ENCODE measurements at regions not wholly inside any gene's neighbourhood (a gene's known extent, or its start where the extent isn't known, plus 50 kb on each side); places are given as distances from the start of the nearest gene placed in this dataset.

DNA sequence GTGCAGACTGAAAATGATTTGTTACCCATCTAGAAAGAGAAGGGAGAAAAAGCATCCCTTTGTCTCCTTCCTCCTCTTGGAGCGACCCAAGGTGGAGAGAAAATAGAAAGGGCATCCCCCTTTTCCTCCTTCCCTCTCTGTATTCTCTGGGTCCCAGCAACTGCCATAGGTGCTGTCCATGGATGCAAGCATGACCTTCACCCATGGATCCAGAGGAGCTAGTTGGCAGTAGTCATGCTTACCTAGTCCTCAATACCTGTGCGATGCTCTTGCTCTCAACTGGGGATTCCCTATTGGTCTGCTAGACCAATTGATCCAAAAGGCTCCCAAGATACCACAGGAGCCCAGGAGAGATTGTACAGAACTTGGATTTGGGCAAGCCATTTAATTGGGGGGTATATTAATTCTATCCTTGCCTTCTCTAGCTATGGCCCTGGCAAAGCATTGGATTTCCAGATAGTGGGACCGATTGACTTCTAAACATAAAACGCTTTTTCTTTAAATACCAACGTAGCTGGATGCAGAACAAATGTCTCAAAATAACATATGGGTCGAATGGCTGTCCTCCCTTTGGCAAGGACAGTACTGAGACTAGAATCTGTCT lies 547.8 kb upstream of the IGFBP3 start:
- DNase-seq: peak in 1 of 6 experiments; percentile 1

DNA sequence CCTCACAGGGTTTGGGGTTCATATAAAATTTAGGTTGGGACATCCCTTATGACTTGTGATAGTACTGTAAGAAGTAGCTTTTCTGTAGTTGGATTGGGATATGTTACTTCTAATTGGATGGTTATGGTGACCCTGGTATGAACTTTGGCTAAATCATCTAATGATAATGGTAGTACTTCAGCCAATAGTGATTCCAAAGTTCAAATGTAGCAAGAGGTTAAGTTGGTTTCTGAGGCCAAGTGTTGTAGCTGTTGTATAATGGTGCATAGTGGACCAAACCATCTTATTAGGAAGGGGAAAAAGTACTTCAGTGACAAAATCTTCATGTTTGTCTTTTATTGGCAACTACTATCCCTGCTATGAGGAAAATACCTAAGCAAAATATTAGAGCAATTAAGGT lies 542.1 kb upstream of the IGFBP3 start:
- DNase-seq: no peak

DNA sequence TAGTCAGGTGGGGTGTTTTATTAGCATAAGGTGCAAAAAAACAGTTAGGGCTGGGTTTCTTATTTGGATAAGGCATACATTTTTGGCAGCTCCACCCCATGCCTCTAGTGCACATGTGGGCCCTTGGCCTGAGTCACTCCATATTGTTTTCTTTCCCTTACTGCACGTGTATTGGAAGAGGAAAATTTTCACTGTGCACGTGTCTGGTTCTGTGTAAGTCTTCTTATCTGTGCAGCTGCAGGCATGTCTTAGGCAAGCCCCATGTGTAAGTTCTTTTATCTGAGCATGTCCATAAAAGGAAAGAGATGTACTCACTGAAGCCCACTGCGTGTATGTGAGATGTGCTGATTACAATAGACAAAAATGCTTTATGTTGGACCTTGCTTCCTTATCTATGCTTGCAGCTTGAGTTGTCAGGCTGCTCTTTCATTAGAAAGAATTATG lies 540.3 kb upstream of the IGFBP3 start:
- DNase-seq: no peak

DNA sequence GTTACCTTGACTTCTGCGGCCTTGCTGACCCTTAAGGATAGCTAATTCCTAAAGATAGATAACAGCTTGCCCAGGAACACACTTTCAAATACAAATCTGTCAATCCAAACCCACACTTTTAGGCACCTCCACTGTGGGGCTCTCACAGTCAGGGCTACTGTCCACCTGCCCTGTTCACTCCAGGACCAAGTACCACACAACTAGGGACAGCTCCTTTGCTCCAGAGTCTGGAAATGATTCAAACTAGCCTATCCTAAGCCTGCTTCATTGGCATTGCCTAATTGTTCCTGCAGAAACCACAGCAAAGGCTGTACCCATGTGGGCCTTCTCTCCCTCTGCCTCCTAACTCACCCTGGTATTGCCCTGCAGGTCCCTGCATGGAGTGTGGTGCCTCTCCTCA lies 538.9 kb upstream of the IGFBP3 start:
- no peak for DNase-seq

DNA sequence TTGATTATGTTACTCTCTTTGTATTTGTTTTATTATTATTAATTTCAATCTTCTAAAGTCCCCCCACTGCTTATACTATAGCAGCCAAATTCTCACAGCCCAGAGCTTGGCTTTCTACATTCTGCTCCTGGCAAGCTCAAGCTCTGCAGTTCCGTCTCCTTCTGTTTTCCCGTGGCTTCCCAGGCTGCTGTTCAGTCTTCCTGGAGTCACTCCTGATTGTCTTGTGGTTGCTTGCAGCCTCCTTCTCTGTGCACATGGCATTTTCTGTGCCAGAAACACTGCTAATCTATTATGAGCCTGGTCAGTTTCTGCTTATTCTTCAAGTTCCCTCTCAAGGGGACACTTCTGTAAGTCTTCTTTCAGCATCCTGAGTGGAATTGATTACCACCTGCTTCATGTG lies 533.7 kb upstream of the IGFBP3 start:
- DNase-seq: no peak

DNA sequence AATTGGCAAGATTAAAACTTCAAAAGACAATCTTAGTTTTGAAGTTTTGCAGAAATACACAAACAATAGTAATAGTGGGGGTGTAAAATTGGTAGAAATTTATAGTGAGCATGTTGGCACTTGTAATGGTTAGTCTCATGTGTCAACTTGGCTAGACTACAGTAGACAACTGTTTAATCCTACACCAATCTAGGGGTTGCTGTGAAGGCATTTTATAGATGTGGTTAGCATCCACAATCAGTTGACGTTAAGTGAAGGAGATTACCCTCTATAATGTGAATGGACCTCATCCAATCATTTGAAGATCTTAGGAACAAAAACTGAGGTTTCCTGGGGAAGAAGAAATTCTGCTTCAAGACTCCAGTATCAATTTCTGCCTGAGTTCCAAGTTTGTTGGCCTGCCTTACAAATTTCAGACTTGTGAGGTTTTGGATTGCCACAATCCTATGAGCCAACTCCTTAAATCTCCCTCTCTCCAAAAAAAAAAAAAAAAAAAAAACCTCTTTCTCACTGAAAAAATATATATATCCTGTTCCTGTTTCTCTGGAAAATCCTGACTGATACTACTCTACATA lies 531.6 kb upstream of the IGFBP3 start:
- DNase-seq: no peak

DNA sequence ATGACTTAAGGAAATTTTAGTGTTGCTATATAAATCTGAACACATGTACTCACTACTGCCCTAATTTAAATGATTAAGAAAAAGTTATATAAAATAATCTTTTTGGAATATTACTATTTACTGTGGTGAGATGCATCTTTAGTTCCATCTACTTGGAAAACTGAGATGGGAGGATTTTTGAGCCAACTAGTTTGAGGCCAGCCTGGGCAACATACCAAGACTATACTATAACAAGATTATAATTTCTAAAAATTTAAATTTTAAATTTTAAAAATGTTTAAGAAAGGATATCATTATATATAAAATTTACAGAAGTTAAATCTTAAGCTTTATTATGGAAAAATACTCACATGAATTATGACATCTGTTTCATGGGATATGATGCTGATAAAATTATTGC lies 530.8 kb upstream of the IGFBP3 start:
- DNase-seq: no peak

DNA sequence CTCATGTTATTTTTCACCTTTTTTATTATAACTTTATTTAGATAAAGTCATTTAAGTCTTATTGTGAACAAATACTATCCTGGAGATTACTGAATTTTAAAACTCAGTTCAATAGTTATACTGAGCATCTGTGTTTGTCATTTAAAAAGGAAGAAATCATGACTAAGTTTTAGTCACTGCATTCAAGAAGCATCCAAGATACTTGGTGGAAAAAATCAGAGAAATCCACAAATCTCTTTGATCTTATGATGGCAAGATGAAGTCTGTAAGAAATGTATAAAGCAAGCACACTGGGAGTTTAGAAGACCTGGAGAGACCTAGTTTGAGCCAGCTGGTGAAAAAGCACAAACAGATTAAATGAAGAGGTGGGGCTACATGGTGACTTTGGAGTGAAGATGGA lies 529.8 kb upstream of the IGFBP3 start:
- no peak for DNase-seq

DNA sequence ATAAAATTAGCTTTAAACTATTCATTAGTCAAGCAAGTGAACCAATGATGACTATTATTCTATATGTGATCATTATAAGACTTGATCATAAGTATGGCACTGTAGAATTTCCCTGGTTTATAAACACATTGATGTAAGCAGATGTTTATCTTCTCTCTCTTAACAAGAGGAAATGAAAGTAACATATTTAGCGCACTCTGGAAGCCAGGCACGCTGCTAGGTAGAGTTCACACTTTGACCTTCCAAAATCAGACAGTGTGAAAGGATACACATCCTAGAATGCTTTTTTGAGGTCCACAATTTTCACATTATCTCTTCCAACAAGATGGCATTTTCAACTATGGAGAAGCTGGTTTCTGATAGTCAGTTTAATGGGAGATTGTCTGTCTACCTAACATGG lies 529.4 kb upstream of the IGFBP3 start:
- DNase-seq: no peak

DNA sequence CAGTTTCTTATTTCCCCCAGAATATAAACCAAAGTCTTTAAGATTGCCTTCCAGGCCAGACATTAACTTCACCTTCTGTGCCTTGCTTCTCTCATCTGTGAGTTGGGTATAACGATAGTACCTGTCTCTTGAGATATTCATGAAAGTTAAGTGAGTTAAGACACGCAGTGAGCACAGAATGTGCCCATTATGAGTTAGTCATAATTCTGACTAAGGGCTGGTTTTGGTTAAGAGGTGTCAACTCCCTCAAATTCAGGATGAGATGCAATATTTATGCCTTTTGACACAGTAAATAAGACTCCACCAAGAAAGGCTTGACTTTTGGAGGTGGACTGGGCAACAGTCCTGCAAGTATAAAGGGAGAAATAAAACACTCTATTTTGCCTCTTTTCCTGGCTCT lies 528.7 kb upstream of the IGFBP3 start:
- DNase-seq: no peak

DNA sequence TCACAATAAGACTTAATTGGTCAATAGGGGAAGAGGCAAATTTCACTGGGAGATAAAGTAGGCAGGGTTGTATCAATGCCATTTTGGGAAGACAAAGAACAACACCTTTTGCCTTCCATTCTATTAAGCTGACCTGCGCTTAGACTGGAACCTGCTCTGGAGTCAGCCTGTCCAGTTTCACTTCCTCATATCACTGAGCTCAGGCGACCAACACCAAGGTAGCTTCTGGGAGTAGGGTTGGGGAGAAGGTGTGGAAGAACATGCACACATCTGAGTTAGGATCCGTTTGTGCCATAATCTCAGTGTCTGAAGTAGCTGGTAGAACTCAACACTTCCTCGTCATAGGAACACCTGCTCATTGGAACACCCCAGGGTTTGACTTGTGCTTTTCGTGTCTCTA lies 527.4 kb upstream of the IGFBP3 start:
- DNase-seq: no peak

DNA sequence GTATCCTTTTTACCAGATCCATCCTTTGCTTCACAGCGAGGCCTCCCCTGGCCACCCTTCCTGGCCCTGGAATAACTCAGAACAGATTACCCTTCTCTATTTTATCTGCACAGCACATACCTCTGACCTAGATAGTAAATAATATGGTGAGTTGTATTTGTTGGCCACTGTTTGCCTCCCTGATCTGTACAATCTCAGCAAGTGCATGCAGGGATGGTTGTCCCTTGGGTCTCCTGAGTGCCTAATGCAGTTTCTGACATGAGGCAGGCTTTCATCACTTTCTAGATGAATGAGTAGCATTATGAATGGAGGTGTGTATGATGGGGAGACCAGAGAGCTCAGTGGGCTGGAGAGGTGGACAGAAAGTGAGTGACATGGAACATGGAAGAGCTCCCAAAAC lies 525.1 kb upstream of the IGFBP3 start:
- DNase-seq: no peak

DNA sequence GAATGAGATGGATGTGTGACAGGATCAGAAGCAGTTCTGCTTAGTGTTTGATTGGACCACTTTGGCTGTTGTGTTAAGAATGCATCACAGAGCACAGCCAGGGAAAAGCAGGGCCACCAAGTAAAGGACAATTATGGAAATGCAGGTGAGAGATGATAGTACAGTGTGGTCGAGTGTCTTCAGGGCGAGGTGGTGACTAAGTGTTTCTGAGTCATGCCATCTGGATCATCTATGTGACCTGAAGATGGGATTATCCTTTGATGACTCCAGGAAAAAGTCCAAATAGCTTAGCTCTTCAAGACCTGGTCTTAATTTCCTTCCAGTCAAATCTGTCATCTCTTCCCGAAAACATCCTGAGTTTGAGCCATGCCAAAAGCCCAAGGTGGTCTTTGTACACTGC lies 523.2 kb upstream of the IGFBP3 start:
- no peak for DNase-seq

DNA sequence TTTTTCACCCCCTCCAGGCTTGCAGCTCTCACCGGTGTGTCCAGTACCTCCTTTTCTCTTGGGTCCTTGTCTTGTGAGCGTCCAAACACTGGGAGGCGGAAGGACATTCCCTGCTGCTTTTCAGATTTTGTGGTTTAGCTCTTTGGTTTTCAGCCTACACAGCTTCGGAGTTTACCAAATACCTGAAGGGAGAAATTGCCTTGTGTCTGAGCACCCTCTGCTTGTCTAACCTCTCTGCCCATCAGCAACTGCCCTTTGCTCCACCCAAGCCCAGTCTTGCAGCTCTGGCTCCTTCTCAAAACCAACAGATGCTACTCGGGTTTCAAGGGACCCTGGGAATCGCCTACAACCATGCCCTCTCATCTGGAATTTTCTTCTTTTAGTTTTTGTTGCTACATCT lies 519.1 kb upstream of the IGFBP3 start:
- no peak for DNase-seq

DNA sequence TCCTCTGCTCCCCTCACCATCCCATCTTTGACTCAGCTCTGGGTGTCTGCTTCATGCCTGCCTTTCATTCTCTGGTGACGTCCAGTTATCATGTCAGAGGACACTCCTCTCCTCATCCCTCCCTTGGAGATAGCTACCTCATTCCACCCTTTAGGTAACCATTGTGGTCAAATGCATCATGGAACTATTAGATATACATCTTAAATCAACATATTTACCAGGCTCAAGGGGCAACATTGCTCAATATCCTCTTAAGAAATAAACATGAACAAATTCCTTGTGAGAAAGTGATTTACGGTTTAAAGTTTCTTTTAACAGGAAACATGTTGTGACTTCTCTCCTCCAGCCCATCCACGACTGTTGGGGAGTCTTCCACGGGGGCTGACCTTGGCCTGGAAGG lies 511.6 kb upstream of the IGFBP3 start:
- DNase-seq: no peak

DNA sequence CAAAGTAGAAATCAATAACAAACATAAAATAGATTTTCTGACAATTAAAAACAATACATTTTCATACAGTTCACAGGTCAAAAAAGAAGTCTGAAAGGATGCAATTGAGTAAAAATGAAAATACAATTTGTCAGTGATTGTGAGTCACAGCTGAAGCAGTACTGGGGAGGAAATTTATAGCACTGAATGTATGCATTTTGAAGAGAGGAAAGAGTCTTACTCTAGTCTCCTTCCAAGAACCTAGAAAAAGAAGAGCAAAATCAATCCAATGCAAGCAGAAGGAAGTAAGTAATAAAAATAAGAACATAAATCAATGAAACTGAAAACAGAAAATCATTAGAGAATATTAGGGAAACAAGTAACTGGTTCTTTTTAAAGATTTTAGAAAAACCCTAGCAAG lies 507.2 kb upstream of the IGFBP3 start:
- DNase-seq: no peak

DNA sequence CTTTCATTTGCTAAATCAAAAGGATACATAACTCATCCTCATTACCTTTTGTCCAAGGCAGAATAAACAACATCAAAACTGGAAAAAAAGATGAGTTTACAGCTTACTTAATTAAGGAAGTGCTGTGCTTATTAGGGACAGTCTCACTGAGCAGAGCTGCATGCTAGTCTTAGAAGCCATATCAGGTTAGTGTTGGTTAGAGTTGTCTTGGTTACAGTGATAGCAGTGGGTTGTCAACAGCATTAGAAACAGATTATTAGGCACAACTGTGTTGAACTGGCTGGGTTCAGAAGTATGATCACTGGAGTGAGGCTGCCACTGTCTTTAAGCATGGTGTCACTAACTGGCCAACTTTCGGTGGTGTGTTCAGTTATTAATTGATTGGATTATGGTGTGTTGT lies 503.9 kb upstream of the IGFBP3 start:
- DNase-seq: no peak

DNA sequence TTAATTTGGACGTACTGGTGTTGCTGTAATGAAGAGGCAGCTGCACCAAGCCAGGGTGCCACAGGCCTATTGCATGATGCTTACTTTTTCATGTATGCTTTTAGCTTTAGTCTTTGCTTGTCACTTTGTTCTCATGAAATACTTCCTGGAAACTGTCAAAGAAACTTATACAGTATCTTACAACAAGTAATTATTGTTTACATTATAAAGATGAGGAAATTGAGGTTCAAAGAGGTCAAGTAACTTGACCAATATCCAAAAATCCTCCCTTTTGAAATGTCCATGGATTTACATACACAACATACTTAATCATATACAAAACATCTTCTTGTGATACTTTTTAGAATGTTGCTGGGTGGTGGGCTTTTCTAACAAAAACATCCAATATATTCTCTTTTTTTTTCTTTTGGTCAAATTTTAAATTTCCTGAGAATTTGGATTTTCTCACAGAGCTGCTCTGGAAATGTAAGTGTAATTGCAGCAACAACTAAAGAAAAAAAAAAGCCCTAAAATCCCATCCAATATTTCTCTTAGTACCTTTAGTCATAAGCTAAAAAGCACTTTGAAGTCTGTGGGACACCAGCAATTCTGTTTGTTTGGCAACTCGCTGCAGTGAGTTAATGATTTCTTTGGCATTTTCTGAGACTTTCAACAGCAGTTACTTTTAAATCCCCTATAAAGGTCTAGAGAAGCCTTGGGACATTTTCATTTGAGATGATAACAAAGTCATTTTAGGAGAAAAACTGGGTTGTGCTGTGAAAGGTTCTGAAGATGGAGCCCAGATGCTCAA lies 500.6 kb upstream of the IGFBP3 start:
- no peak for DNase-seq

DNA sequence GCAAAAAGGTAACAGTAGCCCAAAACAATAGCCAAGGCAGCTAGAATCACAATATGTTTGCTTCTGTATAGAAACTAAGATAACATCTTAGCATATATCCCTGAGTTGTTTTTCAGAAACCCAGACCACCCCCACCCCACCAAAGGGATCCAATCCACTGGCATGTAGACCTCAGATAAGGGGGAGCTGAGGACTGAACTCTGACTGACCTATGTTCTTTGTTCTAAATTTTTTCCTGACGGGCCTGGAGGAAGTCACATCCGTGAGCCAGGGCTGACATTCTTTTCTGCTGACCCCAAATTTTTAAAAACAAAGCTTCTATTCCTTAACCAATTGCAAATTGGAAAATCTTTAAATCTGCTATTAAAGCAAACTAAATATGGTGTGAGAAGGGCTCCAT lies 493.9 kb upstream of the IGFBP3 start:
- DNase-seq: no peak

DNA sequence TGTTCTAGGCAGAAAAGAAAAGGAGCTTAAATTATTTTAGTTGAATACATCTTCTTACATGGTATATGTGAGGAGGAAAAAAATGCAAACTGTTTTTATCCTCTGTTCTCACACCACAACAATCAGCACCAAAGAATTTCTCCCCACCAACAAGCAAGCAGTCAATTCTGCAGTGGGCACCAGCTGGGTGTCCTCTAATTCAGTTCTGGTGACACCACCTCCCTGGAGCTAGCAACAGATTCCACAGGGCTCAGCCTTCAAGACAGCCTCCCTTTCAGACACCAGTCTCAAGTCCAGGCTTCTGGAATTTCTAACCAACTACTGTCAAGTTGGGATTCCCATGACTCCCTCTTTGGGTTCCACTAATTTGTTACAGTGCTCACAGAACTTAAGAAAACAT lies 490.2 kb upstream of the IGFBP3 start:
- no peak for DNase-seq

DNA sequence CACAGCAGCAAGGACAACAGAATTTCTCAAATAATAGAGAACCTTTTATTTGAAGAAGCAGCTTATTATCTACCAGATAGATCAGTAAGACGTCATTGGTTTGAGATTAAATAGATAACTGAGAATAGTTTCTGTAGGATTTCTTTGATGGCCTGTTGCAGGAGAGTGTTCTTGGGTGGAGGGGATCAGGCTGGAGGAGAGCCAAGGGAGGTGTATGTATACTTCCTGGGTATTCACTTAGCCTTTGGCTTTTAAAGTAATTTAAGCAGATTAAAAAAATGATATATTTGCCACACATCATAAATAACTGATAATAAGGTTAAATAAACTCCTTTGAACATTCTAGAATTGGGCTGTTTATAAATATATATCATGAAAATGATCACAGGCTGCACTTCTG lies 486.1 kb upstream of the IGFBP3 start:
- no peak for DNase-seq

DNA sequence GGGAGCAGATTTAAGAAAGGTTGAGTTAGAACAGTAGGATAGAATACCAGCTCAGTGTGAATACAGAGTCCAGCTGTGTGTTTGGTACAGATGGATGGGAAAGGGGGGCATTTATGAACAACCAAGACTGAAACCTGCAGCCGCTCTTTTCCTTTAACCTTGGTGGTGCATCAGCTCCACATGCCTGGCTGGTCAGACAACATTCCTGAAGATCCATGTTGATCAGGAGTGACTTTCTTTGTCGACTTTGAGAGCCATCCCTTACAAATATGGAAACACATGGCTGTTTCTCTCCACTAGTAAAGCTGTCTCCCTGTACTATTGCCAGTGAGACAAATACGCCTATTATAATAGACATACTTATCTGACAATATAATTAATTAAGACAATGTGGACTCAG lies 476.5 kb upstream of the IGFBP3 start:
- DNase-seq: no peak

DNA sequence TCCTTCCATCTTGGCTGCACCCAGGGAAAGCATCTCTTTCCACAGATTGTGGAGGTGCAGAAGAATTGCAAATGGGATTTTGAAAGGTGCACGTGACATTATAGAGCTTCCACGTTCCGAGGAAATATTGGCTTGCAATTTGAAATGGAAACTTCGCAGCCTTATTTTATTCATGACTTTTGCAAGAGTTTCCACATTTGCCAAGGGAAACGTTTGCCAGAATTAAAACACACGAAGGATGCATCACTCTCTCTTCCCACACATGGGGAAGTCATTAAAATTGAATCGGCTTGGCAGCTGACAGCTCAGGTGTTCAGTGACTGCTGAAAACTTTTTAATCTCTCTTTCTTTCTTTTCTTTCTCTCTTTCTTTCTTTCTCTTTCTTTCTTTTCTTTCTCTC lies 475.4 kb upstream of the IGFBP3 start:
- no peak for DNase-seq

DNA sequence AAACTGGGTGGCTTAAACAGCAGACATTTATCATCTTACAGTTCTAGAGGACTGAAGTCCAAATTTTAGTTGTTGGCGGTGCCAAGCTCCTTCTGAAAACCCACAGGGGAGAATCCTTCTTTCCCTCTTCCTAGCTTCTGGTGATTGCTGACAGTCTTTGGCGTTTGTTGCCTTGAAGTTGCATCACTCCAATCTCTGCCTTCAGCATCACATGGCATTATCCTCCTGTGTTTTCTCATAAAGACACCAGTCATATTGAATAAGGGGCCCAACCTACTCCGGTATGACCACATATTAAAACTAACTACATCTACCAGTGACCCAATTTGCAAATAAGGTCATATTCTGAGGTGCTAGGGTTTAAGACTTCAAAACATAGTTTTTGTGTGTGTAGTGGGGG lies 472.1 kb upstream of the IGFBP3 start:
- DNase-seq: no peak
